Hepatocyte (in vitro differentiated cells): ENCODE measurements at regions not wholly inside any gene's neighbourhood (a gene's known extent, or its start where the extent isn't known, plus 50 kb on each side); places are given as distances from the start of the nearest gene placed in this dataset.

Source experiments
- DNase-seq: peaks from one replicate; pipeline ENCODE4 v3.0.0-alpha.2; 2016; ENCODE audit warnings: low spot score
- H2AFZ ChIP-seq: fragments of 200-600 bp; sonication (generic); 2 replicates; pipeline ENCODE4 v1.6.0; 2016; ENCODE audit warnings: antibody characterized with exemption, mild to moderate bottlenecking
- H3K27ac ChIP-seq: fragments of 200-600 bp; sonication (generic); 2 replicates; pipeline ENCODE4 v1.5.1; 2016; ENCODE audit warnings: mild to moderate bottlenecking
- H3K27me3 ChIP-seq: fragments of 200-600 bp; sonication (generic); 2 replicates; pipeline ENCODE4 v1.6.1; 2016
- H3K36me3 ChIP-seq: fragments of 200-600 bp; sonication (generic); replicated peaks from 2 replicates; pipeline ENCODE4 v1.5.1; 2016; ENCODE audit warnings: low read depth; ENCODE audit not compliant: insufficient read depth
- H3K4me1 ChIP-seq: fragments of 200-600 bp; sonication (generic); 2 replicates; pipeline ENCODE4 v1.5.1; 2016; ENCODE audit warnings: mild to moderate bottlenecking, moderate library complexity; ENCODE audit not compliant: insufficient read depth
- H3K4me2 ChIP-seq: fragments of 200-600 bp; sonication (generic); 2 replicates; pipeline ENCODE4 v1.6.0; 2016
- H3K4me3 ChIP-seq: fragments of 200-600 bp; sonication (generic); 2 replicates; pipeline ENCODE4 v1.5.1; 2016; ENCODE audit warnings: mild to moderate bottlenecking
- H3K79me2 ChIP-seq: fragments of 200-600 bp; sonication (generic); 2 replicates; pipeline ENCODE4 v1.6.0; 2017; ENCODE audit warnings: mild to moderate bottlenecking
- H3K9me2 ChIP-seq: fragments of 200-600 bp; sonication (generic); replicated peaks from 2 replicates; pipeline ENCODE4 v1.6.0; 2017; ENCODE audit warnings: mild to moderate bottlenecking; ENCODE audit not compliant: insufficient read depth
- H3K9me3 ChIP-seq: fragments of 200-600 bp; sonication (generic); 2 replicates; pipeline ENCODE4 v1.5.1; 2016; ENCODE audit warnings: low read depth, mild to moderate bottlenecking
- H4K20me1 ChIP-seq: fragments of 200-600 bp; sonication (generic); 2 replicates; pipeline ENCODE4 v1.6.0; 2016; ENCODE audit warnings: mild to moderate bottlenecking; ENCODE audit not compliant: insufficient read depth, poor library complexity, severe bottlenecking
- CTCF ChIP-seq: fragments of 200-600 bp; sonication (generic); IDR thresholded peaks from 2 replicates; pipeline ENCODE4 v1.5.1; 2016; ENCODE audit warnings: antibody characterized with exemption, mild to moderate bottlenecking; ENCODE audit not compliant: poor library complexity
- EZH2 ChIP-seq: fragments of 200-600 bp; sonication (generic); IDR thresholded peaks from 2 replicates; pipeline ENCODE4 v1.6.1; 2016; ENCODE audit warnings: antibody characterized with exemption, mild to moderate bottlenecking, borderline replicate concordance
- EZH2phosphoT487 ChIP-seq: fragments of 200-600 bp; sonication (generic); IDR thresholded peaks from one replicate; pipeline ENCODE4 v1.6.1; 2018; ENCODE audit warnings: antibody characterized with exemption, mild to moderate bottlenecking, low read depth, moderate library complexity; ENCODE audit not compliant: unreplicated experiment, severe bottlenecking
- WGBS: methylation state at CpG from one replicate; pipeline ENCODE4 v1.1.6; 2016; ENCODE audit warnings: low lambda C conversion rate; ENCODE audit errors: missing lambda C conversion rate; 5-methylcytosine and 5-hydroxymethylcytosine counted together

GRCh38 chr4:174435974-174436373 is 86.3 kb downstream of the HPGD start:
- H3K27me3 ChIP-seq: no peaks in the 10 kb centered on the region
- H2AFZ ChIP-seq: no peak overlapping the region
- WGBS: 97% methylated on average over 2 of the region's 2 CpGs
- no peak for DNase-seq
- H3K36me3 ChIP-seq: no peaks in the 10 kb centered on the region
- H3K4me3 ChIP-seq: no peak overlapping the region
- no peaks in the 10 kb centered on the region for H3K9me2 ChIP-seq
- TF ChIP-seq EZH2phosphoT487 (no peak), CTCF (no peak), EZH2 (no peak)
- no peak overlapping the region for H3K27ac ChIP-seq
- H3K4me1 ChIP-seq: no peaks in the 10 kb centered on the region
- no peak overlapping the region for H3K4me2 ChIP-seq
- H4K20me1 ChIP-seq: no peaks in the 10 kb centered on the region
- no peaks in the 10 kb centered on the region for H3K9me3 ChIP-seq
- H3K79me2 ChIP-seq: no peaks in the 10 kb centered on the region

GRCh38 chr4:174434455-174434854 is 87.8 kb downstream of the HPGD start:
- Histone ChIP-seq H3K4me3 (no peak overlapping the region), H4K20me1 (no peaks in the 10 kb centered on the region), H2AFZ (no peak overlapping the region), H3K9me2 (no peaks in the 10 kb centered on the region), H3K27ac (no peak overlapping the region), H3K4me2 (no peak overlapping the region), H3K36me3 (no peaks in the 10 kb centered on the region), H3K4me1 (no peaks in the 10 kb centered on the region), H3K79me2 (no peaks in the 10 kb centered on the region), H3K9me3 (no peaks in the 10 kb centered on the region), H3K27me3 (no peaks in the 10 kb centered on the region)
- no peak for DNase-seq
- TF ChIP-seq EZH2phosphoT487 (no peak), EZH2 (no peak), CTCF (no peak)
- 87% methylated on average over 4 of the region's 4 CpGs for WGBS

- Histone ChIP-seq H4K20me1 (no peaks in the 10 kb centered on the region), H3K9me3 (no peaks in the 10 kb centered on the region), H2AFZ (no peak overlapping the region), H3K4me2 (no peak overlapping the region), H3K9me2 (no peaks in the 10 kb centered on the region), H3K79me2 (no peaks in the 10 kb centered on the region), H3K27ac (no peak overlapping the region), H3K4me1 (no peaks in the 10 kb centered on the region), H3K27me3 (no peaks in the 10 kb centered on the region), H3K36me3 (no peaks in the 10 kb centered on the region), H3K4me3 (no peak overlapping the region)
- TF ChIP-seq CTCF (no peak), EZH2phosphoT487 (no peak), EZH2 (no peak)
- DNase-seq: no peak
- 85% methylated on average over 4 of the region's 4 CpGs for WGBS
These were observed 91.7 kb downstream of the HPGD start for GRCh38 chr4:174430576-174430975.
